Lower leg skin (tissue), 3 donors: ENCODE measurements at regions not wholly inside any gene's neighbourhood (a gene's known extent, or its start where the extent isn't known, plus 50 kb on each side); places are given as distances from the start of the nearest gene placed in this dataset.

Experiments
- POLR2A ChIP-seq, 2 donors: fragments of 450-650 bp; IDR thresholded peaks; one replicate each; pipeline ENCODE4 v1.6.1; 2016 to 2017; ENCODE audit warnings: antibody characterized with exemption in 2 of 2, mild to moderate bottlenecking in 1 of 2, moderate library complexity in 1 of 2
- TF ChIP-seq, protein P1 (sequence below), 3 donors: fragments of 450-650 bp; IDR thresholded peaks; one replicate each; pipeline ENCODE4 v1.5.1; 2016; ENCODE audit warnings: antibody characterized with exemption in 3 of 3, mild to moderate bottlenecking in 3 of 3, moderate library complexity in 2 of 3

- TF ChIP-seq POLR2A (IDR thresholded peaks at IDR 0.05): no peak
- TF ChIP-seq, protein P1, sequence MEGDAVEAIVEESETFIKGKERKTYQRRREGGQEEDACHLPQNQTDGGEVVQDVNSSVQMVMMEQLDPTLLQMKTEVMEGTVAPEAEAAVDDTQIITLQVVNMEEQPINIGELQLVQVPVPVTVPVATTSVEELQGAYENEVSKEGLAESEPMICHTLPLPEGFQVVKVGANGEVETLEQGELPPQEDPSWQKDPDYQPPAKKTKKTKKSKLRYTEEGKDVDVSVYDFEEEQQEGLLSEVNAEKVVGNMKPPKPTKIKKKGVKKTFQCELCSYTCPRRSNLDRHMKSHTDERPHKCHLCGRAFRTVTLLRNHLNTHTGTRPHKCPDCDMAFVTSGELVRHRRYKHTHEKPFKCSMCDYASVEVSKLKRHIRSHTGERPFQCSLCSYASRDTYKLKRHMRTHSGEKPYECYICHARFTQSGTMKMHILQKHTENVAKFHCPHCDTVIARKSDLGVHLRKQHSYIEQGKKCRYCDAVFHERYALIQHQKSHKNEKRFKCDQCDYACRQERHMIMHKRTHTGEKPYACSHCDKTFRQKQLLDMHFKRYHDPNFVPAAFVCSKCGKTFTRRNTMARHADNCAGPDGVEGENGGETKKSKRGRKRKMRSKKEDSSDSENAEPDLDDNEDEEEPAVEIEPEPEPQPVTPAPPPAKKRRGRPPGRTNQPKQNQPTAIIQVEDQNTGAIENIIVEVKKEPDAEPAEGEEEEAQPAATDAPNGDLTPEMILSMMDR (IDR thresholded peaks at IDR 0.05): no peak
Observed at GRCh38 chr12:59166457-59166856, 246.2 kb upstream of the LRIG3 start.
